SH-SY5Y (cell line): ENCODE measurements at regions not wholly inside any gene's neighbourhood (a gene's known extent, or its start where the extent isn't known, plus 50 kb on each side); places are given as distances from the start of the nearest gene placed in this dataset.

Source experiments
- GATA2 ChIP-seq: IDR thresholded peaks from 2 replicates; pipeline ENCODE4 v1.6.1; 2011; ENCODE audit warnings: mild to moderate bottlenecking, low read depth, low read length
- GATA3 ChIP-seq: IDR thresholded peaks from 2 replicates; pipeline ENCODE4 v1.6.1; 2011; ENCODE audit warnings: low read depth, mild to moderate bottlenecking, low read length, moderate library complexity

DNA sequence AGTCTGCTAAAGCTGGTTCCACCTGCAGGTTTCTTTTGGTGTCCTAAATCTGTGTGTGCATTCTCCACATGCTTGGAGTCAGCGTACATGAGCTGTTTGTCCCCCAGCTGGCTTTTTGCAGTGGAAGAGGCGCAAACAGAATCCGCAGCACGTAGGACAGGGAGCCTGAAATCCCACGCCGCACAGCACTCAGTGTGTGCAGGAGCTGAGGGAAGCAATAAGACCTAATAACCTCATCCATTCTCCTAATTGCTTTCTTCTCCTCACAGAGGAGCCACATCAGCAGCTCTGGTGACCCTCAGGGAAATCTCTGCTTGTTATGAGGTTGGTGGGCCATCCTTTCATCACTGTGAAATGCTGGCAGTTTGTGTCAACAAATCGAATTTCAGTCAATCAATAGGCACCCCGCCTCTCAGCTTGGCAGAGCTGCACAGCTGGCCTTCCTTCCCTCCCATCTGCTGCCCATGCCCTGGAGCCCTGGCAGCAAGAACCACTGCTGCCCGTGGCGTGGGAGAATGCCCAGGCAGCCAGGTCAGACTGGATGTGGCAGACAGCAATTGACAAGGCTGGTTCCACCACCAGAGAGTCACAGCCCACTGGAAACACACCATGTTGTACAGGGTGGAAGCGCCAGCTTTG is 136.7 kb downstream of the ZDHHC20 start:
- no peak for TF ChIP-seq GATA2
- TF ChIP-seq GATA3, result no peak
